CD8-positive, alpha-beta memory T cell (primary cell): ENCODE measurements at regions not wholly inside any gene's neighbourhood (a gene's known extent, or its start where the extent isn't known, plus 50 kb on each side); places are given as distances from the start of the nearest gene placed in this dataset.
"Not testable (repeated sequence)": the region's sequence is repeated elsewhere in the genome, so short reads cannot be mapped to it uniquely, and the experiment has no call there.

Experiments used
- CTCF ChIA-PET: fragments of 350-600 bp; sonication (Branson Sonifier 250); formaldehyde crosslinking; loops from one replicate; lab custom pipeline; 2021; ENCODE audit warnings: antibody characterized with exemption; lab: Charles Lee
- POLR2A ChIA-PET: fragments of 350-600 bp; sonication (Branson Sonifier 250); formaldehyde crosslinking; loops from one replicate; lab custom pipeline; 2021; ENCODE audit warnings: antibody characterized with exemption; lab: Charles Lee
- DNase-seq, 5 donors: peaks; one replicate each; pipeline versions ENCODE4 v3.0.0 to v3.0.0-alpha.2; 2020 to 2022; ENCODE audit warnings: mixed read lengths in 1 of 5
- H3K27ac ChIP-seq: one replicate; pipeline ENCODE4 v1.7.0; 2013; ENCODE audit warnings: low read depth, mild to moderate bottlenecking, low read length, moderate library complexity
- H3K27me3 ChIP-seq: 2 replicates; pipeline ENCODE4 v1.7.0; 2013; ENCODE audit warnings: low read length, mild to moderate bottlenecking; ENCODE audit not compliant: insufficient read depth, poor library complexity, severe bottlenecking
- H3K36me3 ChIP-seq: 2 replicates; pipeline ENCODE4 v1.7.0; 2013; ENCODE audit warnings: mild to moderate bottlenecking, low read length, moderate library complexity; ENCODE audit not compliant: insufficient read depth
- H3K4me1 ChIP-seq: 2 replicates; pipeline ENCODE4 v1.7.0; 2013; ENCODE audit warnings: mild to moderate bottlenecking, low read length, moderate library complexity; ENCODE audit not compliant: insufficient read depth
- H3K4me3 ChIP-seq: 2 replicates; pipeline ENCODE4 v1.7.0; 2013; ENCODE audit warnings: mild to moderate bottlenecking, low read length
- H3K9me3 ChIP-seq: 2 replicates; pipeline ENCODE4 v1.7.0; 2013; ENCODE audit warnings: mild to moderate bottlenecking, low read length
- H3K27ac Mint-ChIP-seq, 8 donors: one replicate each; pipeline ENCODE4 v1.8.0; 2020 to 2021; ENCODE audit warnings: mixed read lengths in 8 of 8, mild to moderate bottlenecking in 6 of 8, inconsistent platforms in 3 of 8, moderate library complexity in 3 of 8
- H3K27me3 Mint-ChIP-seq, 2 donors: one replicate each; pipeline ENCODE4 v1.8.0; 2020 to 2021; ENCODE audit warnings: mixed read lengths in 2 of 2, mild to moderate bottlenecking in 1 of 2, moderate library complexity in 1 of 2
- H3K36me3 Mint-ChIP-seq, 3 donors: one replicate each; pipeline ENCODE4 v1.8.0; 2020 to 2021; ENCODE audit warnings: mixed read lengths in 3 of 3, inconsistent platforms in 1 of 3, mild to moderate bottlenecking in 1 of 3
- H3K4me1 Mint-ChIP-seq, 3 donors: one replicate each; pipeline ENCODE4 v1.8.0; 2020 to 2021; ENCODE audit warnings: mixed read lengths in 3 of 3, inconsistent platforms in 1 of 3, mild to moderate bottlenecking in 1 of 3
- H3K4me3 Mint-ChIP-seq, 7 donors: one replicate each; pipeline ENCODE4 v1.8.0; 2020 to 2021; ENCODE audit warnings: mixed read lengths in 7 of 7, mild to moderate bottlenecking in 6 of 7, moderate library complexity in 4 of 7, inconsistent platforms in 2 of 7
- H3K9me3 Mint-ChIP-seq, 5 donors: one replicate each; pipeline ENCODE4 v1.8.0; 2020 to 2022; ENCODE audit warnings: mixed read lengths in 5 of 5, mild to moderate bottlenecking in 3 of 5, moderate library complexity in 2 of 5, inconsistent platforms in 1 of 5

- Mint-ChIP-seq H3K27ac (no peak overlapping the region), H3K4me1 (no peaks in the 10 kb centered on the region), H3K4me3 (no peak overlapping the region), H3K27me3 (peaks cover 0 to 2% of the 10 kb centered on the region in 2 donors), H3K36me3 (no peaks in the 10 kb centered on the region), H3K9me3 (peaks cover 0 to 5% (median 0%) of the 10 kb centered on the region in 5 donors)
- Histone ChIP-seq H3K27ac (no peak overlapping the region), H3K4me3 (no peak overlapping the region), H3K27me3 (no peaks in the 10 kb centered on the region), H3K36me3 (no peaks in the 10 kb centered on the region), H3K4me1 (no peaks in the 10 kb centered on the region), H3K9me3 (no peaks in the 10 kb centered on the region)
- ChIA-PET POLR2A (no interaction called here), CTCF (no interaction called here)
- DNase-seq, result no peak
These were observed 120.0 kb downstream of the SLC17A6 start for GRCh38 chr11:22458161-22458560.

DNA sequence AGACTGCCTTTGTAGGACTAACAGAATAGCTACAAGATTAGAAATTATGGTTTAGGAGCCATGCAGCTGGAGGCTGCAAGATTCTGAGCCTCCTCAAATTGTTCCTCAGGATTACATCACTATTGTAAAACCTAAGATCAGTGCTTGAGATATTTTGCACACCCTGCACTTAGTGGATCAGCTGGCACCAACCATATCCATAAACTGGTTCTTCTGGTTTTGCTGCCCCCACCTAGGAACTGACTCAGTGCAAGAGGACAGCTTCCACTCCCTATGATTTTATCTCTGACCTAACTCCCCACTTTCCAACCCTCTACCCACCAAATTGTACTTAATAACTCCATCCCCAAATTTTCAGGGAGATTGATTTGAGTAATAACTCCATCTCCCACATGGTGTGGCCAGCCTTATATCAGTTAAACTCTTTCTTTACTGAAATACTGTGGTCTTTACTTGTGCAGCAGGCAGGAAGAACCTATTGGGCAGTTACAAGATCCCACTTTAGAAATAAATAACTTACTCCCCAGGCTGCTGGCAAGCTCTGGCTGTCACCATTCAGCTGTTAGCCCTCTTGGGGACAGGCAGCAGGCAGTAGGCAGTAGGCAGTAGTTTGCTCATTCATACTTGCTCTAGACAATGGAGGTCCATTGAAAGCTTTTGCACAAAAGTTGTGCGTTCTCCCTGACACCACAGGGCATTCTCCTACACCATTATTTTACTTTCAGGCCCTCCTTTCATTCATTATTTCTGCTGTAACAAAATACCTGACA is 119.0 kb downstream of the SLC17A6 start:
- Histone ChIP-seq H3K4me3 (no peak overlapping the region), H3K4me1 (no peaks in the 10 kb centered on the region), H3K27me3 (no peaks in the 10 kb centered on the region), H3K27ac (no peak overlapping the region), H3K9me3 (no peaks in the 10 kb centered on the region), H3K36me3 (no peaks in the 10 kb centered on the region)
- no peak for DNase-seq
- Mint-ChIP-seq H3K4me1 (no peaks in the 10 kb centered on the region), H3K36me3 (no peaks in the 10 kb centered on the region), H3K4me3 (no peak overlapping the region), H3K9me3 (peaks cover 0 to 3% (median 0%) of the 10 kb centered on the region in 5 donors), H3K27ac (no peak overlapping the region), H3K27me3 (peaks cover 0 to 2% of the 10 kb centered on the region in 2 donors)
- CTCF ChIA-PET, result no interaction called here
- POLR2A ChIA-PET, result no interaction called here

DNA sequence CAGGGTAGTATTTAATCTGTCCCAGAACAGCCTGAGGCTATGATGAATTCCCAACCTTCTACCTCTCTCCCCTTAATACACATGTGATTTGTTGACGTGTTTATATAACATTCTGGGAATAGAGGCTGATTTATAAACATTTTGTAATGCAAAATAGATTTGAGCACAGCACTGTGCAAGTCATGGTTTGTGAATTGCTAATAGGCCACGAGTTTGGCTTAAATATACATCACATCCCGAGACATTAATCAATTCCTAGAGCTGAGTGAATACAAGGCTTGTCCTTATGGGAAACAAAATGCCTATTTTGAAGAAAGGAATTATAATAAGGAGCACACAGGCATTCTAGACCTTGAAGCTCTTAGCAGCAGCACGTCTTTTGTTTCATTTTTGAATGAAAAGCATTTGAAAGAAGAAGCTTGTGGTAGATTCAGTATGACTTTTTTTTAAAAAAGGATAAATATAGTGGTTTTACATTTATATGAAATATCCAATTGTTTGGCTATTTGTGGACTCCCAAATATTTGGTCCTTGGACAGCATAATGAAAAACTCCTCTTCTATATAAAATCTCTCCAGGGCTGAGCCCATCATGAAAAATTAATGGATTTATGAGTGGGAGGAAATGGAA is 116.4 kb downstream of the SLC17A6 start:
- Histone ChIP-seq H3K4me3 (no peak overlapping the region), H3K27me3 (no peaks in the 10 kb centered on the region), H3K27ac (no peak overlapping the region), H3K9me3 (no peaks in the 10 kb centered on the region), H3K36me3 (no peaks in the 10 kb centered on the region), H3K4me1 (no peaks in the 10 kb centered on the region)
- no peak overlapping the region for H3K4me3 Mint-ChIP-seq
- ChIA-PET CTCF (no interaction called here), POLR2A (no interaction called here)
- no peak overlapping the region for H3K27ac Mint-ChIP-seq
- H3K9me3 Mint-ChIP-seq, result no peaks in the 10 kb centered on the region
- no peaks in the 10 kb centered on the region for H3K36me3 Mint-ChIP-seq
- no peaks in the 10 kb centered on the region for H3K4me1 Mint-ChIP-seq
- DNase-seq, result no peak
- H3K27me3 Mint-ChIP-seq, result peaks cover 0 to 2% of the 10 kb centered on the region in 2 donors

- Histone ChIP-seq H3K27ac (no peak overlapping the region), H3K4me3 (no peak overlapping the region), H3K27me3 (no peaks in the 10 kb centered on the region), H3K36me3 (no peaks in the 10 kb centered on the region), H3K4me1 (no peaks in the 10 kb centered on the region), H3K9me3 (no peaks in the 10 kb centered on the region)
- Mint-ChIP-seq H3K27me3 (no peaks in the 10 kb centered on the region), H3K9me3 (no peaks in the 10 kb centered on the region), H3K36me3 (no peaks in the 10 kb centered on the region), H3K27ac (no peak overlapping the region), H3K4me1 (no peaks in the 10 kb centered on the region), H3K4me3 (no peak overlapping the region)
- no peak for DNase-seq
- ChIA-PET CTCF (no interaction called here), POLR2A (no interaction called here)
These were observed 111.3 kb downstream of the SLC17A6 start for GRCh38 chr11:22449441-22449840.

GRCh38 chr11:22444076-22444475 is 105.9 kb downstream of the SLC17A6 start:
- no peak for DNase-seq
- Histone ChIP-seq H3K36me3 (no peaks in the 10 kb centered on the region), H3K9me3 (no peaks in the 10 kb centered on the region), H3K4me1 (no peaks in the 10 kb centered on the region), H3K27ac (no peak overlapping the region), H3K27me3 (no peaks in the 10 kb centered on the region), H3K4me3 (no peak overlapping the region)
- no peaks in the 10 kb centered on the region for H3K36me3 Mint-ChIP-seq
- no peaks in the 10 kb centered on the region for H3K4me1 Mint-ChIP-seq
- H3K27me3 Mint-ChIP-seq, result peaks cover 0 to 5% of the 10 kb centered on the region in 2 donors
- H3K4me3 Mint-ChIP-seq, result no peak overlapping the region
- ChIA-PET CTCF (no interaction called here), POLR2A (no interaction called here)
- no peak overlapping the region for H3K27ac Mint-ChIP-seq
- H3K9me3 Mint-ChIP-seq, result peaks cover 0 to 4% (median 0%) of the 10 kb centered on the region in 5 donors

- no peak for DNase-seq
- CTCF ChIA-PET, result no interaction called here
These were observed 103.7 kb downstream of the SLC17A6 start for GRCh38 chr11:22441831-22442230.

GRCh38 chr11:22435582-22435981 is 97.4 kb downstream of the SLC17A6 start:
- POLR2A ChIA-PET, result not testable (repeated sequence)

More at GRCh38 chr11:22441831-22442230, 103.7 kb downstream of the SLC17A6 start:
- no peaks in the 10 kb centered on the region for H3K4me1 ChIP-seq
- POLR2A ChIA-PET, result no interaction called here
- no peaks in the 10 kb centered on the region for H3K36me3 ChIP-seq
- H3K9me3 ChIP-seq, result no peaks in the 10 kb centered on the region
- no peak overlapping the region for H3K27ac Mint-ChIP-seq
- H3K9me3 Mint-ChIP-seq, result peaks cover 0 to 4% (median 0%) of the 10 kb centered on the region in 5 donors
- no peaks in the 10 kb centered on the region for H3K36me3 Mint-ChIP-seq
- H3K4me3 Mint-ChIP-seq, result no peak overlapping the region
- H3K4me1 Mint-ChIP-seq, result no peaks in the 10 kb centered on the region
- H3K4me3 ChIP-seq, result no peak overlapping the region
- no peaks in the 10 kb centered on the region for H3K27me3 ChIP-seq
- peaks cover 0 to 5% of the 10 kb centered on the region in 2 donors for H3K27me3 Mint-ChIP-seq
- H3K27ac ChIP-seq, result no peak overlapping the region

GRCh38 chr11:22433517-22433916 is 95.3 kb downstream of the SLC17A6 start:
- Histone ChIP-seq H3K27ac (no peak overlapping the region), H3K4me3 (no peak overlapping the region), H3K27me3 (no peaks in the 10 kb centered on the region), H3K36me3 (no peaks in the 10 kb centered on the region), H3K9me3 (no peaks in the 10 kb centered on the region), H3K4me1 (no peaks in the 10 kb centered on the region)
- Mint-ChIP-seq H3K9me3 (peaks cover 0 to 5% (median 1%) of the 10 kb centered on the region in 5 donors), H3K4me1 (peaks cover 0 to 12% (median 8%) of the 10 kb centered on the region in 3 donors), H3K4me3 (no peak overlapping the region), H3K36me3 (no peaks in the 10 kb centered on the region), H3K27me3 (peaks cover 6 to 25% of the 10 kb centered on the region in 2 donors), H3K27ac (no peak overlapping the region)
- ChIA-PET POLR2A (no interaction called here), CTCF (no interaction called here)
- no peak for DNase-seq

More at GRCh38 chr11:22435582-22435981, 97.4 kb downstream of the SLC17A6 start:
- H3K4me3 Mint-ChIP-seq, H3K27me3 ChIP-seq, CTCF ChIA-PET, H3K9me3 Mint-ChIP-seq, H3K4me1 ChIP-seq, H3K36me3 ChIP-seq, DNase-seq, H3K9me3 ChIP-seq, H3K27ac ChIP-seq, H3K27ac Mint-ChIP-seq, H3K36me3 Mint-ChIP-seq, H3K4me3 ChIP-seq: not testable (repeated sequence)
- peaks cover 11 to 25% of the 10 kb centered on the region in 2 donors for H3K27me3 Mint-ChIP-seq
- peaks cover 0 to 12% (median 8%) of the 10 kb centered on the region in 3 donors for H3K4me1 Mint-ChIP-seq
